ENCODE measurements at regions not wholly inside any gene's neighbourhood (a gene's known extent, or its start where the extent isn't known, plus 50 kb on each side); places are given as distances from the start of the nearest gene placed in this dataset.

- TF ChIP-seq POLR2AphosphoS5 (IDR thresholded peaks at IDR 0.05) (no peak), POLR2A (IDR thresholded peaks at IDR 0.05) (no peak)
- TF ChIP-seq, protein P1, sequence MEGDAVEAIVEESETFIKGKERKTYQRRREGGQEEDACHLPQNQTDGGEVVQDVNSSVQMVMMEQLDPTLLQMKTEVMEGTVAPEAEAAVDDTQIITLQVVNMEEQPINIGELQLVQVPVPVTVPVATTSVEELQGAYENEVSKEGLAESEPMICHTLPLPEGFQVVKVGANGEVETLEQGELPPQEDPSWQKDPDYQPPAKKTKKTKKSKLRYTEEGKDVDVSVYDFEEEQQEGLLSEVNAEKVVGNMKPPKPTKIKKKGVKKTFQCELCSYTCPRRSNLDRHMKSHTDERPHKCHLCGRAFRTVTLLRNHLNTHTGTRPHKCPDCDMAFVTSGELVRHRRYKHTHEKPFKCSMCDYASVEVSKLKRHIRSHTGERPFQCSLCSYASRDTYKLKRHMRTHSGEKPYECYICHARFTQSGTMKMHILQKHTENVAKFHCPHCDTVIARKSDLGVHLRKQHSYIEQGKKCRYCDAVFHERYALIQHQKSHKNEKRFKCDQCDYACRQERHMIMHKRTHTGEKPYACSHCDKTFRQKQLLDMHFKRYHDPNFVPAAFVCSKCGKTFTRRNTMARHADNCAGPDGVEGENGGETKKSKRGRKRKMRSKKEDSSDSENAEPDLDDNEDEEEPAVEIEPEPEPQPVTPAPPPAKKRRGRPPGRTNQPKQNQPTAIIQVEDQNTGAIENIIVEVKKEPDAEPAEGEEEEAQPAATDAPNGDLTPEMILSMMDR (IDR thresholded peaks at IDR 0.05 in 8 of 11, conservative IDR thresholded peaks at IDR 0.05 in 3 of 11) = no peak
Measured at GRCh38 chr2:173502296-173502695, 147.6 kb downstream of the CDCA7 start.
